OCI-LY1 (cell line): ENCODE measurements at regions not wholly inside any gene's neighbourhood (a gene's known extent, or its start where the extent isn't known, plus 50 kb on each side); places are given as distances from the start of the nearest gene placed in this dataset.

Experiments used
- EZH2 ChIP-seq: fragments of 200-600 bp; sonication (generic), shearing (Covaris generic); IDR thresholded peaks from 2 replicates; pipeline ENCODE4 v1.8.0; 2017; ENCODE audit warnings: borderline replicate concordance, mixed run types, mild to moderate bottlenecking, antibody characterized with exemption, low read length, moderate library complexity, mixed read lengths
- TF ChIP-seq, protein P1 (sequence below): fragments of 200-600 bp; sonication (generic), shearing (Covaris generic); IDR thresholded peaks from 2 replicates; pipeline ENCODE4 v1.5.1; 2017; ENCODE audit warnings: mild to moderate bottlenecking, antibody characterized with exemption, low read length, moderate library complexity, mixed read lengths

GRCh38 chr21:17053321-17053720 lies 459.5 kb upstream of the CXADR start:
- TF ChIP-seq, protein P1, sequence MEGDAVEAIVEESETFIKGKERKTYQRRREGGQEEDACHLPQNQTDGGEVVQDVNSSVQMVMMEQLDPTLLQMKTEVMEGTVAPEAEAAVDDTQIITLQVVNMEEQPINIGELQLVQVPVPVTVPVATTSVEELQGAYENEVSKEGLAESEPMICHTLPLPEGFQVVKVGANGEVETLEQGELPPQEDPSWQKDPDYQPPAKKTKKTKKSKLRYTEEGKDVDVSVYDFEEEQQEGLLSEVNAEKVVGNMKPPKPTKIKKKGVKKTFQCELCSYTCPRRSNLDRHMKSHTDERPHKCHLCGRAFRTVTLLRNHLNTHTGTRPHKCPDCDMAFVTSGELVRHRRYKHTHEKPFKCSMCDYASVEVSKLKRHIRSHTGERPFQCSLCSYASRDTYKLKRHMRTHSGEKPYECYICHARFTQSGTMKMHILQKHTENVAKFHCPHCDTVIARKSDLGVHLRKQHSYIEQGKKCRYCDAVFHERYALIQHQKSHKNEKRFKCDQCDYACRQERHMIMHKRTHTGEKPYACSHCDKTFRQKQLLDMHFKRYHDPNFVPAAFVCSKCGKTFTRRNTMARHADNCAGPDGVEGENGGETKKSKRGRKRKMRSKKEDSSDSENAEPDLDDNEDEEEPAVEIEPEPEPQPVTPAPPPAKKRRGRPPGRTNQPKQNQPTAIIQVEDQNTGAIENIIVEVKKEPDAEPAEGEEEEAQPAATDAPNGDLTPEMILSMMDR: no peak
- no peak for TF ChIP-seq EZH2
